Heart left ventricle (tissue), 16 donors: ENCODE measurements at regions not wholly inside any gene's neighbourhood (a gene's known extent, or its start where the extent isn't known, plus 50 kb on each side); places are given as distances from the start of the nearest gene placed in this dataset.

Experiments used
- ATAC-seq, 4 donors: fragments of 200-7000 bp; cut with Tn5 transposase; one replicate each; pipeline ENCODE4 v1.9.1; 2020 to 2022; ENCODE audit warnings: moderate library complexity in 4 of 4, mild to moderate bottlenecking in 3 of 4, moderate number of reproducible peaks in 1 of 4
- DNase-seq, 5 donors: peaks; one replicate each; pipeline ENCODE4 v3.0.0-alpha.2; 2020
- H3K27ac ChIP-seq, 12 donors: fragments of 200-600 bp; sonication (generic) in 4 of 12; one replicate each; pipeline versions ENCODE4 v1.5.0 to v1.8.0; 2016 to 2022; ENCODE audit warnings: mild to moderate bottlenecking in 2 of 12
- H3K27me3 ChIP-seq, 9 donors: fragments of 200-600 bp; sonication (generic) in 2 of 9; one replicate each; pipeline versions ENCODE4 v1.5.1 to v1.8.0; 2016 to 2022; ENCODE audit warnings: mild to moderate bottlenecking in 3 of 9
- H3K36me3 ChIP-seq, 9 donors: fragments of 200-600 bp; sonication (generic) in 2 of 9; one replicate each; pipeline versions ENCODE4 v1.5.0 to v1.8.0; 2018 to 2022; ENCODE audit warnings: mild to moderate bottlenecking in 2 of 9
- H3K4me1 ChIP-seq, 12 donors: fragments of 200-600 bp; sonication (generic) in 4 of 12; one replicate each; pipeline versions ENCODE4 v1.5.0 to v1.8.0; 2016 to 2022; ENCODE audit warnings: mild to moderate bottlenecking in 3 of 12
- H3K4me3 ChIP-seq, 12 donors: fragments of 200-600 bp; sonication (generic) in 4 of 12; one replicate each; pipeline versions ENCODE4 v1.5.0 to v1.8.0; 2017 to 2022; ENCODE audit warnings: mild to moderate bottlenecking in 9 of 12, moderate library complexity in 4 of 12
- H3K9me3 ChIP-seq, 12 donors: fragments of 200-600 bp; sonication (generic) in 4 of 12; one replicate each; pipeline versions ENCODE4 v1.5.0 to v1.8.0; 2016 to 2022; ENCODE audit warnings: mild to moderate bottlenecking in 1 of 12
- CTCF ChIP-seq, 12 donors: fragments of 200-600 bp; sonication (generic) in 4 of 12; IDR thresholded peaks; one replicate each; pipeline versions ENCODE4 v1.5.0 to v1.8.0; 2018 to 2022; ENCODE audit warnings: antibody characterized with exemption in 12 of 12, mild to moderate bottlenecking in 5 of 12
- POLR2A ChIP-seq, 2 donors: fragments of 450-650 bp; IDR thresholded peaks; one replicate each; pipeline ENCODE4 v1.6.1; 2017; ENCODE audit warnings: antibody characterized with exemption in 2 of 2, mild to moderate bottlenecking in 2 of 2, moderate library complexity in 2 of 2
- WGBS, 4 donors: extraction: QIAGEN DNeasy Blood & Tissue Kit in 2 of 4; methylation state at CpG; one replicate each; pipeline versions ENCODE4 v1.1.5 to v1.1.7; 2013 to 2018; 5-methylcytosine and 5-hydroxymethylcytosine counted together
- intact Hi-C, 10 donors: fragments of 100-400 bp; cut with DNase I; formaldehyde crosslinking; loops; one replicate each; pipeline versions ENCODE4 v1.11.1 to v1.14.2; 2022
- donor health status: ischemic (EF 13 %, LVEDD 7.1; RV severe dilation, severe dysfunction).
- donor health status: healthy with polysubstance abuse.
- donor health status: DM: no; HTN: yes; CAD: no.
- donor health status: DM: no; HTN: no; CAD: no.
- donor health status: ischemic (EF 25% LVEDD 6.9; RV normal size, moderate dysfunction).
- donor health status: ischemic (EF 25% LVEDD 5.7; RV mildly dilated, moderate dysfunction).
- donor health status: healthy.
- donor health status: DM: yes; HTN: yes; CAD: no.
- donor health status: ischemic (EF 35%, LVEDD 5.7; RV mildly dilated, moderate dysfunction).
- donor health status: nonischemic (EF 11% LVEDD 7.7; RV severe dilation, severe dysfunction).
- donor health status: DM: yes; HTN: yes; CAD: no.
- donor health status: PGD.
- donor health status: ischemic (EF 29% LVEDD 5.4; RV normal size, mild dysfunction).
- donor health status: nonischemic (EF 23%, LVEDD 6.1; RV moderate dilation, normal function).

GRCh38 chr16:13594823-13595222 is 325.1 kb upstream of the ERCC4 start:
- peaks cover 0 to 6% (median 0%) of the 10 kb centered on the region in 12 donors for H3K9me3 ChIP-seq

GRCh38 chr16:13606804-13607203 is 313.1 kb upstream of the ERCC4 start:
- DNase-seq, result no peak
- intact Hi-C loops, result no loop called here
- Histone ChIP-seq H3K4me3 (no peak overlapping the region), H3K36me3 (no peaks in the 10 kb centered on the region), H3K9me3 (peaks cover 0 to 4% (median 0%) of the 10 kb centered on the region in 12 donors), H3K27ac (no peak overlapping the region), H3K4me1 (no peaks in the 10 kb centered on the region), H3K27me3 (peaks cover 0 to 1% (median 0%) of the 10 kb centered on the region in 9 donors)
- 84 to 93% (median 87%) methylated on average over 25 of the region's 25 CpGs for WGBS, 4 donors
- no peak for ATAC-seq
- no peak for TF ChIP-seq POLR2A (IDR thresholded peaks at IDR 0.05)
- TF ChIP-seq CTCF (IDR thresholded peaks at IDR 0.05), result no peak

More at GRCh38 chr16:13594823-13595222, 325.1 kb upstream of the ERCC4 start:
- intact Hi-C loops, result loop anchor here in 1 of 10 donors (10.0 kb wide), 1 partner anchor 60 kb away; no protein-coding TSS in a partner anchor
- WGBS, 4 donors, result 20 to 31% (median 23%) methylated on average over 3 of the region's 3 CpGs
- Histone ChIP-seq H3K4me3 (no peak overlapping the region), H3K36me3 (no peaks in the 10 kb centered on the region), H3K27me3 (no peaks in the 10 kb centered on the region), H3K27ac (no peak overlapping the region), H3K4me1 (no peaks in the 10 kb centered on the region)
- ATAC-seq, result no peak
- DNase-seq, result no peak
- TF ChIP-seq POLR2A (IDR thresholded peaks at IDR 0.05) (no peak), CTCF (IDR thresholded peaks at IDR 0.05) (no peak)

GRCh38 chr16:13607289-13607688 is 312.7 kb upstream of the ERCC4 start:
- Histone ChIP-seq H3K9me3 (peaks cover 0 to 4% (median 0%) of the 10 kb centered on the region in 12 donors), H3K27ac (no peak overlapping the region), H3K27me3 (no peaks in the 10 kb centered on the region), H3K4me3 (no peak overlapping the region), H3K4me1 (no peaks in the 10 kb centered on the region), H3K36me3 (no peaks in the 10 kb centered on the region)
- no peak for ATAC-seq
- WGBS, 4 donors, result 85 to 95% (median 90%) methylated on average over 16 to 17 of the region's 17 CpGs
- TF ChIP-seq POLR2A (IDR thresholded peaks at IDR 0.05) (no peak), CTCF (IDR thresholded peaks at IDR 0.05) (no peak)
- intact Hi-C loops, result no loop called here
- DNase-seq, result no peak

- peaks cover 0 to 5% (median 0%) of the 10 kb centered on the region in 12 donors for H3K9me3 ChIP-seq
- intact Hi-C loops, result no loop called here
- ATAC-seq, result no peak
- WGBS, 4 donors, result 18 to 27% (median 20%) methylated on average over 7 of the region's 7 CpGs
- H3K4me1 ChIP-seq, result no peaks in the 10 kb centered on the region
- no peaks in the 10 kb centered on the region for H3K27me3 ChIP-seq
- H3K4me3 ChIP-seq, result no peak overlapping the region
- no peak for TF ChIP-seq POLR2A (IDR thresholded peaks at IDR 0.05)
- TF ChIP-seq CTCF (IDR thresholded peaks at IDR 0.05), result no peak
- H3K27ac ChIP-seq, result no peak overlapping the region
- DNase-seq, result no peak
- H3K36me3 ChIP-seq, result no peaks in the 10 kb centered on the region
Measured at GRCh38 chr16:13611596-13611995, 308.4 kb upstream of the ERCC4 start.
